Hepatocyte (in vitro differentiated cells): ENCODE measurements at regions not wholly inside any gene's neighbourhood (a gene's known extent, or its start where the extent isn't known, plus 50 kb on each side); places are given as distances from the start of the nearest gene placed in this dataset.

Source experiments
- DNase-seq: peaks from one replicate; pipeline ENCODE4 v3.0.0-alpha.2; 2016; ENCODE audit warnings: low spot score
- H2AFZ ChIP-seq: fragments of 200-600 bp; sonication (generic); 2 replicates; pipeline ENCODE4 v1.6.0; 2016; ENCODE audit warnings: antibody characterized with exemption, mild to moderate bottlenecking
- H3K27ac ChIP-seq: fragments of 200-600 bp; sonication (generic); 2 replicates; pipeline ENCODE4 v1.5.1; 2016; ENCODE audit warnings: mild to moderate bottlenecking
- H3K27me3 ChIP-seq: fragments of 200-600 bp; sonication (generic); 2 replicates; pipeline ENCODE4 v1.6.1; 2016
- H3K36me3 ChIP-seq: fragments of 200-600 bp; sonication (generic); replicated peaks from 2 replicates; pipeline ENCODE4 v1.5.1; 2016; ENCODE audit warnings: low read depth; ENCODE audit not compliant: insufficient read depth
- H3K4me1 ChIP-seq: fragments of 200-600 bp; sonication (generic); 2 replicates; pipeline ENCODE4 v1.5.1; 2016; ENCODE audit warnings: mild to moderate bottlenecking, moderate library complexity; ENCODE audit not compliant: insufficient read depth
- H3K4me2 ChIP-seq: fragments of 200-600 bp; sonication (generic); 2 replicates; pipeline ENCODE4 v1.6.0; 2016
- H3K4me3 ChIP-seq: fragments of 200-600 bp; sonication (generic); 2 replicates; pipeline ENCODE4 v1.5.1; 2016; ENCODE audit warnings: mild to moderate bottlenecking
- H3K79me2 ChIP-seq: fragments of 200-600 bp; sonication (generic); 2 replicates; pipeline ENCODE4 v1.6.0; 2017; ENCODE audit warnings: mild to moderate bottlenecking
- H3K9me2 ChIP-seq: fragments of 200-600 bp; sonication (generic); replicated peaks from 2 replicates; pipeline ENCODE4 v1.6.0; 2017; ENCODE audit warnings: mild to moderate bottlenecking; ENCODE audit not compliant: insufficient read depth
- H3K9me3 ChIP-seq: fragments of 200-600 bp; sonication (generic); 2 replicates; pipeline ENCODE4 v1.5.1; 2016; ENCODE audit warnings: low read depth, mild to moderate bottlenecking
- H4K20me1 ChIP-seq: fragments of 200-600 bp; sonication (generic); 2 replicates; pipeline ENCODE4 v1.6.0; 2016; ENCODE audit warnings: mild to moderate bottlenecking; ENCODE audit not compliant: insufficient read depth, poor library complexity, severe bottlenecking
- EZH2 ChIP-seq: fragments of 200-600 bp; sonication (generic); IDR thresholded peaks from 2 replicates; pipeline ENCODE4 v1.6.1; 2016; ENCODE audit warnings: antibody characterized with exemption, mild to moderate bottlenecking, borderline replicate concordance
- EZH2phosphoT487 ChIP-seq: fragments of 200-600 bp; sonication (generic); IDR thresholded peaks from one replicate; pipeline ENCODE4 v1.6.1; 2018; ENCODE audit warnings: antibody characterized with exemption, mild to moderate bottlenecking, low read depth, moderate library complexity; ENCODE audit not compliant: unreplicated experiment, severe bottlenecking
- WGBS: methylation state at CpG from one replicate; pipeline ENCODE4 v1.1.6; 2016; ENCODE audit warnings: low lambda C conversion rate; ENCODE audit errors: missing lambda C conversion rate; 5-methylcytosine and 5-hydroxymethylcytosine counted together
- TF ChIP-seq, protein P1 (sequence below): fragments of 200-600 bp; sonication (generic); IDR thresholded peaks from 2 replicates; pipeline ENCODE4 v1.5.1; 2016; ENCODE audit warnings: antibody characterized with exemption, mild to moderate bottlenecking; ENCODE audit not compliant: poor library complexity

DNA sequence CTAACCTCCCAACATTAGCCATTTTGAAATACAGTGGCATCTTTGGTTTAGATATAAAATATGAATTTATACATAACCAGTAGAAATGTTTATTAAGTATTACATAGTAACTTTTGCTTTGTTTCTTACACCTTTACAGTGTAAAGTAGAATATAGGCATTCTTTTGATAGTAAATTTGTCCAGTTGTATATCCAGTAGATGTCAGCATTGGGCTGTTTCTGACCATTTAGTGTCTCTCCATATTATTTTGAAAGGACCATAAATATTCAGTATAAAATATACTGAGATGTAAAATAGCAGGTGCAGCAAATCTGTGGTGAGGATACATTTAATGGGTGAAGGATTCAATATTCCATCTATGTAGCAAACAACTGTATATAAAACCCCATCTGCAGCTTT is 115.8 kb upstream of the ZRANB2 start:
- Histone ChIP-seq H3K9me3 (no peaks in the 10 kb centered on the region), H3K4me3 (no peak overlapping the region), H3K9me2 (no peaks in the 10 kb centered on the region), H3K79me2 (no peaks in the 10 kb centered on the region), H3K27ac (no peak overlapping the region), H2AFZ (no peak overlapping the region), H3K36me3 (no peaks in the 10 kb centered on the region), H3K4me1 (no peaks in the 10 kb centered on the region), H4K20me1 (no peaks in the 10 kb centered on the region), H3K4me2 (no peak overlapping the region), H3K27me3 (no peaks in the 10 kb centered on the region)
- TF ChIP-seq EZH2phosphoT487: no peak
- TF ChIP-seq, protein P1, sequence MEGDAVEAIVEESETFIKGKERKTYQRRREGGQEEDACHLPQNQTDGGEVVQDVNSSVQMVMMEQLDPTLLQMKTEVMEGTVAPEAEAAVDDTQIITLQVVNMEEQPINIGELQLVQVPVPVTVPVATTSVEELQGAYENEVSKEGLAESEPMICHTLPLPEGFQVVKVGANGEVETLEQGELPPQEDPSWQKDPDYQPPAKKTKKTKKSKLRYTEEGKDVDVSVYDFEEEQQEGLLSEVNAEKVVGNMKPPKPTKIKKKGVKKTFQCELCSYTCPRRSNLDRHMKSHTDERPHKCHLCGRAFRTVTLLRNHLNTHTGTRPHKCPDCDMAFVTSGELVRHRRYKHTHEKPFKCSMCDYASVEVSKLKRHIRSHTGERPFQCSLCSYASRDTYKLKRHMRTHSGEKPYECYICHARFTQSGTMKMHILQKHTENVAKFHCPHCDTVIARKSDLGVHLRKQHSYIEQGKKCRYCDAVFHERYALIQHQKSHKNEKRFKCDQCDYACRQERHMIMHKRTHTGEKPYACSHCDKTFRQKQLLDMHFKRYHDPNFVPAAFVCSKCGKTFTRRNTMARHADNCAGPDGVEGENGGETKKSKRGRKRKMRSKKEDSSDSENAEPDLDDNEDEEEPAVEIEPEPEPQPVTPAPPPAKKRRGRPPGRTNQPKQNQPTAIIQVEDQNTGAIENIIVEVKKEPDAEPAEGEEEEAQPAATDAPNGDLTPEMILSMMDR: peak; percentile 71
- no peak for TF ChIP-seq EZH2
- peak; percentile 22 for DNase-seq

DNA sequence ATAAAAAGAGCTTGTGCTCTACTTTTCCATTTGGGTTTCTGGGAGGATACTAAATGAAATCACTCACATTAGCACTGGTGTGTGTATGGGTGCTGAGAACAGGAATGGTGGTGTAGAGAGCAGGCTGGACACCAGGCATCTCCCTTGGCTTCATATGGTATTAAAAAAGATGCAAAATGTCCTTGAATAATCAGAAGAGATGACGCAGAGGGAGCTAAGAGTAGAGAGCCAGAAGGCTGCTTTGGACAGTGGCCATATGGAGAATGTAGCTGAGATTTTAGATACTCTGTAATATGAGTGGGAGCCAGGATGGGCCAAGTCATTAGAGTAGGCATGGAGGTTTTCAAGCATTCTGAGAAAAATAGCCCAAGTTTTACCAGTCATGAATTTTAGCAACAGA is 112.3 kb upstream of the ZRANB2 start:
- no peaks in the 10 kb centered on the region for H3K9me2 ChIP-seq
- H3K9me3 ChIP-seq: no peaks in the 10 kb centered on the region
- H3K4me2 ChIP-seq: no peak overlapping the region
- WGBS: 94% methylated on average over 1 of the region's 1 CpG
- H3K79me2 ChIP-seq: no peaks in the 10 kb centered on the region
- H4K20me1 ChIP-seq: no peaks in the 10 kb centered on the region
- no peak for DNase-seq
- no peak overlapping the region for H2AFZ ChIP-seq
- H3K27me3 ChIP-seq: no peaks in the 10 kb centered on the region
- H3K4me1 ChIP-seq: no peaks in the 10 kb centered on the region
- no peak overlapping the region for H3K27ac ChIP-seq
- H3K36me3 ChIP-seq: no peaks in the 10 kb centered on the region
- H3K4me3 ChIP-seq: no peak overlapping the region
- TF ChIP-seq, protein P1: no peak
- TF ChIP-seq EZH2phosphoT487: no peak
- no peak for TF ChIP-seq EZH2

DNA sequence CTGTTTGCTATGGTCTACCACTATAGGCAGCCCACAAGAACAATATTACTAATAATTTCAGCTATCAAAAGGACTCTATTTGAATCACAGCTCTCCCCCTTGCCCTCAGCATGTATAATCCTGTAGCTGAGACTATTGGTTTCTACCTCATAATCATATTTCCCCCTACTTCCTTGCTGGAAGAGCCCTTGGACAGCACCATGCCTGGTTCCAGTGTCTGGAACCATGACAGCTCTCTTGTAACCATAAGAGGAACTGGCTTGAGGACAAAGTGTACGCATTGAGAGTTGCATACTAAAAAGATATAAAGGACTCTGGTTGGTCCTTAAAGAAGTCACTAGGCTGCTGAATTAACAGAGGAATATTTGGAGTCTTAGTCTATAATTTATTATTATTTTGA is 110.7 kb upstream of the ZRANB2 start:
- Histone ChIP-seq H3K9me3 (no peaks in the 10 kb centered on the region), H3K4me2 (no peak overlapping the region), H3K9me2 (no peaks in the 10 kb centered on the region), H3K4me3 (no peak overlapping the region), H3K27ac (no peak overlapping the region), H3K79me2 (no peaks in the 10 kb centered on the region), H3K4me1 (no peaks in the 10 kb centered on the region), H4K20me1 (no peaks in the 10 kb centered on the region), H2AFZ (no peak overlapping the region), H3K36me3 (no peaks in the 10 kb centered on the region), H3K27me3 (no peaks in the 10 kb centered on the region)
- DNase-seq: no peak
- WGBS: 100% methylated on average over 1 of the region's 1 CpG
- TF ChIP-seq EZH2 (no peak), EZH2phosphoT487 (no peak)
- TF ChIP-seq, protein P1: no peak

DNA sequence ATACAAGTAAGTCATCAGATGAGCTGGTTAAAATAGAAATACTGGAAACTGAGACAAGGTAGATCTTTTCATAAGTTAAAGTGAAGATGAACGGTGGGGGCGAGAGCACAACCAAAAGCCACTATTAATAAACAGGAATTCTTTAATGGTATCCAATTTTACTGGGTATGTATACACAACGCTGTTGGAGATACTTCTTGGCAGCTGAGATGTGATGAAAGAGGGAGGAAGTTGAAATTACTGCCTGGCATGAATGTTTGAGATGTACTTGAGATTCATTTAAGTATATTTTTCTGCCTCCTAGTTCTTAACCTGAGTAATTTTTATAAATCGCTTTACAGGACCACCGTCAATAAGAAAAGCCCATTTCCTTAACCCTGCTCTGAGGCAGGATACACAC is 110.0 kb upstream of the ZRANB2 start:
- no peak overlapping the region for H3K4me2 ChIP-seq
- H4K20me1 ChIP-seq: no peaks in the 10 kb centered on the region
- H3K9me3 ChIP-seq: no peaks in the 10 kb centered on the region
- no peak overlapping the region for H2AFZ ChIP-seq
- no peak overlapping the region for H3K4me3 ChIP-seq
- H3K79me2 ChIP-seq: no peaks in the 10 kb centered on the region
- no peak for DNase-seq
- H3K27me3 ChIP-seq: no peaks in the 10 kb centered on the region
- 86% methylated on average over 5 of the region's 5 CpGs for WGBS
- no peaks in the 10 kb centered on the region for H3K9me2 ChIP-seq
- TF ChIP-seq EZH2phosphoT487 (no peak), EZH2 (no peak)
- TF ChIP-seq, protein P1: no peak
- H3K36me3 ChIP-seq: no peaks in the 10 kb centered on the region
- H3K27ac ChIP-seq: no peak overlapping the region
- no peaks in the 10 kb centered on the region for H3K4me1 ChIP-seq
